ENCODE measurements at regions not wholly inside any gene's neighbourhood (a gene's known extent, or its start where the extent isn't known, plus 50 kb on each side); places are given as distances from the start of the nearest gene placed in this dataset.

DNA sequence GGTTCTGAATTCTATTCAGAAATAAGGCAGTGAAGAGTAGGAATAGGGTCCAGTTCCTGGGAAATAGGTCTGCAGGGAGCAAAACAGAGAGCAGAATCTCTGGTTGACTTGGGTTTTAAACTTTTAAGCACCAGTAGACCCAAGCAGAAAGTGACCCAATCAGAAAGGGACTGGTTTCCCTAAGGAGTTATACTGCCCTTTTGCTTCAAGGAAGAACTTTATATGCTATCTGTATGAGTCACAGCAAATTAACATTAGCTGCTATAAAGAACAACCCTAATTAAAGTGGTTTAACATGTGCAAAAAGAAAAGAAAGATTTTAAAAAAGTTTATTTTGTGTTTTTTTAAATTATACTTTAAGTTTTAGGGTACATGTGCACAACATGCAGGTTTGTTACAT is 263.6 kb upstream of the EMCN start:
- no peak overlapping the region for H3K23ac ChIP-seq (ENCODE audit: low read depth, low read length)
- H4K8ac ChIP-seq (ENCODE audit: low read depth in 2 of 2, low read length in 2 of 2) = no peak overlapping the region
- H2BK5ac ChIP-seq (ENCODE audit: low read depth, low read length, poor library complexity, severe bottlenecking) = no peak overlapping the region
- no peak overlapping the region for H3K27ac ChIP-seq (ENCODE audit: insufficient read depth, low read length)
- no peak overlapping the region for H3K56ac ChIP-seq (ENCODE audit: extremely low read depth, insufficient read depth, low read length)
- H2BK15ac ChIP-seq (ENCODE audit: low read depth, low read length) = no peak overlapping the region
- H3K36me3 ChIP-seq (ENCODE audit: control insufficient read depth, insufficient read depth, low read length) = no peaks in the 10 kb centered on the region
- H3K9me1 ChIP-seq (ENCODE audit: insufficient read depth, low read length) = no peaks in the 10 kb centered on the region
- no peaks in the 10 kb centered on the region for H4K20me1 ChIP-seq (ENCODE audit: insufficient read depth, low read length)
- H3K14ac ChIP-seq (replicated peaks; ENCODE audit: low read depth, low read length) = no peak overlapping the region
- H2BK120ac ChIP-seq (ENCODE audit: low read depth, low read length) = no peak overlapping the region
- no peak overlapping the region for H4K5ac ChIP-seq (ENCODE audit: low read depth, low read length)
- H3K9me3 ChIP-seq (ENCODE audit: control insufficient read depth, insufficient read depth, low read length) = peaks cover 4% of the 10 kb centered on the region; the same call in 1 of the 2 replicates
- TF ChIP-seq, protein P1, sequence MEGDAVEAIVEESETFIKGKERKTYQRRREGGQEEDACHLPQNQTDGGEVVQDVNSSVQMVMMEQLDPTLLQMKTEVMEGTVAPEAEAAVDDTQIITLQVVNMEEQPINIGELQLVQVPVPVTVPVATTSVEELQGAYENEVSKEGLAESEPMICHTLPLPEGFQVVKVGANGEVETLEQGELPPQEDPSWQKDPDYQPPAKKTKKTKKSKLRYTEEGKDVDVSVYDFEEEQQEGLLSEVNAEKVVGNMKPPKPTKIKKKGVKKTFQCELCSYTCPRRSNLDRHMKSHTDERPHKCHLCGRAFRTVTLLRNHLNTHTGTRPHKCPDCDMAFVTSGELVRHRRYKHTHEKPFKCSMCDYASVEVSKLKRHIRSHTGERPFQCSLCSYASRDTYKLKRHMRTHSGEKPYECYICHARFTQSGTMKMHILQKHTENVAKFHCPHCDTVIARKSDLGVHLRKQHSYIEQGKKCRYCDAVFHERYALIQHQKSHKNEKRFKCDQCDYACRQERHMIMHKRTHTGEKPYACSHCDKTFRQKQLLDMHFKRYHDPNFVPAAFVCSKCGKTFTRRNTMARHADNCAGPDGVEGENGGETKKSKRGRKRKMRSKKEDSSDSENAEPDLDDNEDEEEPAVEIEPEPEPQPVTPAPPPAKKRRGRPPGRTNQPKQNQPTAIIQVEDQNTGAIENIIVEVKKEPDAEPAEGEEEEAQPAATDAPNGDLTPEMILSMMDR (conservative IDR thresholded peaks at IDR 0.05; ENCODE audit: low read depth, low read length) = no peak
- TF ChIP-seq MXI1 (IDR thresholded peaks at IDR 0.05; ENCODE audit: borderline replicate concordance, low read depth, low read length) (no peak), RFX5 (IDR thresholded peaks at IDR 0.05; ENCODE audit: low read depth, low read length) (no peak), CEBPB (IDR thresholded peaks at IDR 0.05; ENCODE audit: low read depth, low read length) (no peak), MAZ (IDR thresholded peaks at IDR 0.05; ENCODE audit: borderline replicate concordance, low read depth, low read length) (no peak), BHLHE40 (IDR thresholded peaks at IDR 0.05; ENCODE audit: low read depth, low read length) (no peak), CHD1 (IDR thresholded peaks at IDR 0.05; ENCODE audit: low read depth, low read length) (no peak), MAFK (IDR thresholded peaks at IDR 0.05; ENCODE audit: low read depth, low read length) (no peak), POLR2A (IDR thresholded peaks at IDR 0.05; ENCODE audit: low read depth, low read length) (no peak), FOS (IDR thresholded peaks at IDR 0.05; ENCODE audit: low read depth, low read length) (no peak), RCOR1 (IDR thresholded peaks at IDR 0.05; ENCODE audit: insufficient replicate concordance, low read length) (no peak)
- TF ChIP-seq, protein P2, sequence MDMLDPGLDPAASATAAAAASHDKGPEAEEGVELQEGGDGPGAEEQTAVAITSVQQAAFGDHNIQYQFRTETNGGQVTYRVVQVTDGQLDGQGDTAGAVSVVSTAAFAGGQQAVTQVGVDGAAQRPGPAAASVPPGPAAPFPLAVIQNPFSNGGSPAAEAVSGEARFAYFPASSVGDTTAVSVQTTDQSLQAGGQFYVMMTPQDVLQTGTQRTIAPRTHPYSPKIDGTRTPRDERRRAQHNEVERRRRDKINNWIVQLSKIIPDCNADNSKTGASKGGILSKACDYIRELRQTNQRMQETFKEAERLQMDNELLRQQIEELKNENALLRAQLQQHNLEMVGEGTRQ (IDR thresholded peaks at IDR 0.05; ENCODE audit: low read depth, low read length) = no peak
- TF ChIP-seq, protein P3, sequence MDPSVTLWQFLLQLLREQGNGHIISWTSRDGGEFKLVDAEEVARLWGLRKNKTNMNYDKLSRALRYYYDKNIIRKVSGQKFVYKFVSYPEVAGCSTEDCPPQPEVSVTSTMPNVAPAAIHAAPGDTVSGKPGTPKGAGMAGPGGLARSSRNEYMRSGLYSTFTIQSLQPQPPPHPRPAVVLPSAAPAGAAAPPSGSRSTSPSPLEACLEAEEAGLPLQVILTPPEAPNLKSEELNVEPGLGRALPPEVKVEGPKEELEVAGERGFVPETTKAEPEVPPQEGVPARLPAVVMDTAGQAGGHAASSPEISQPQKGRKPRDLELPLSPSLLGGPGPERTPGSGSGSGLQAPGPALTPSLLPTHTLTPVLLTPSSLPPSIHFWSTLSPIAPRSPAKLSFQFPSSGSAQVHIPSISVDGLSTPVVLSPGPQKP (IDR thresholded peaks at IDR 0.05; ENCODE audit: borderline replicate concordance, low read depth, low read length) = no peak
- no peak overlapping the region for H3K4me2 ChIP-seq (ENCODE audit: low read depth, low read length)
- ChIA-PET POLR2A (ENCODE audit: unreplicated experiment) (no interaction called here), CTCF (interaction anchor here (0.6 kb wide), 1 partner anchor 689 kb away, joined by 3 read pairs; no protein-coding TSS in a partner anchor)
- no peak overlapping the region for H3K9ac ChIP-seq (ENCODE audit: low read depth, low read length)
- H2AK9ac ChIP-seq (replicated peaks; ENCODE audit: low read depth, low read length, poor library complexity) = no peak overlapping the region
- H2AFZ ChIP-seq (replicated peaks; ENCODE audit: low read length, poor library complexity) = no peak overlapping the region
- H3K4me3 ChIP-seq (ENCODE audit: insufficient read depth, low read depth, low read length) = no peak overlapping the region
- no TSS peak for BruUV-seq (replicated peaks)
- no peak overlapping the region for H3K4ac ChIP-seq (ENCODE audit: low read depth, low read length)
- H3K27me3 ChIP-seq (ENCODE audit: control insufficient read depth, insufficient read depth, low read length) = no peaks in the 10 kb centered on the region
- intact Hi-C loops (cut with micrococcal nuclease) = no loop called here
- no peaks in the 10 kb centered on the region for H3K79me1 ChIP-seq (ENCODE audit: low read depth in 1 of 2, low read length in 2 of 2)
- no peak overlapping the region for H2BK20ac ChIP-seq (ENCODE audit: low read depth, low read length)
- no peak overlapping the region for H3K18ac ChIP-seq (ENCODE audit: low read depth, low read length)
- in situ Hi-C loops (cut with MboI; ENCODE audit: low sequenced_read_pairs) = no loop called here
- dilution Hi-C loops (cut with HindIII; ENCODE audit: low sequenced_read_pairs, unreplicated experiment) = no loop called here
- DNase-seq (no peak), ATAC-seq (ENCODE audit: low read depth) (no peak)
- H3K4me1 ChIP-seq (ENCODE audit: control insufficient read depth, insufficient read depth, low read length) = no peaks in the 10 kb centered on the region
- H2AK5ac ChIP-seq (ENCODE audit: low read depth, low read length) = no peak overlapping the region
- H4K91ac ChIP-seq (ENCODE audit: insufficient read depth, low read depth, low read length) = no peak overlapping the region

Measured in IMR-90 (cell line).